H1 (cell line): ENCODE measurements at regions not wholly inside any gene's neighbourhood (a gene's known extent, or its start where the extent isn't known, plus 50 kb on each side); places are given as distances from the start of the nearest gene placed in this dataset.

Experiments
- CHD7 ChIP-seq: fragments of 300-600 bp; sonication (generic); IDR thresholded peaks from 2 replicates; pipeline ENCODE4 v1.7.1; 2012; ENCODE audit warnings: low read length, moderate library complexity, mild to moderate bottlenecking, inconsistent platforms; ENCODE audit not compliant: insufficient replicate concordance
- CREB1 ChIP-seq: IDR thresholded peaks from 2 replicates; pipeline ENCODE4 v1.6.1; 2012; ENCODE audit warnings: inconsistent platforms
- EZH2 ChIP-seq: fragments of 200-600 bp; sonication (generic); IDR thresholded peaks from 2 replicates; pipeline ENCODE4 v1.7.1; 2012; ENCODE audit warnings: low read depth, mild to moderate bottlenecking, moderate library complexity, low read length, inconsistent platforms; ENCODE audit not compliant: severe bottlenecking
- HDAC6 ChIP-seq: IDR thresholded peaks from one replicate; pipeline ENCODE4 v1.7.1; 2012; ENCODE audit warnings: low read depth, mild to moderate bottlenecking, inconsistent platforms, low read length, moderate library complexity
- KDM5A ChIP-seq: fragments of 200-600 bp; IDR thresholded peaks from 2 replicates; pipeline ENCODE4 v1.7.1; 2012; ENCODE audit warnings: mild to moderate bottlenecking, low read length, inconsistent platforms, mixed read lengths
- RBBP5 ChIP-seq: IDR thresholded peaks from 2 replicates; pipeline ENCODE4 v1.7.1; 2012; ENCODE audit warnings: low read depth, mild to moderate bottlenecking, inconsistent platforms, low read length, moderate library complexity, borderline replicate concordance
- SRF ChIP-seq: IDR thresholded peaks from 2 replicates; pipeline ENCODE4 v1.6.1; 2011; ENCODE audit warnings: mild to moderate bottlenecking, low read depth, low read length, moderate library complexity

DNA sequence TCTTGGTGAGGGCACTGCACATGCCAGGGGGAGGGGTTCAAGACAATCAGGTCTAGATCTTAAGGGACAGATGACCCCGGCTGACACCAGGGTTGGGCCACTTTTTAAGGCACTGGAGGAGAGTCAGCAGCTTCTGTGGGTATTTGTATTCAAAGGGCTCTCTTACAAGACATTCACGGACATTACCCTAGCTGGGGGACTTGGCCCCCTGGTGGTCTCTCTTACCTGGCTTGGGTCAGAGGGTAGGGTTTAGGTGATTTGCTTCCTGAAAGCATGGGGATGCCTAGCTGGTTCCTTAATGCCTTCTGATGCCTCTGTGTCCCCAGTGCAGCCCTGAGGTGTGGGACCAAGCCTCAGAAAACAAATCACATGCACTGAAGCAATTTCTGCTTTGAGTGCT lies 354.7 kb downstream of the CDC5L start (continued):
- TF ChIP-seq CHD7 (no peak), SRF (no peak), HDAC6 (no peak), RBBP5 (no peak), CREB1 (no peak), EZH2 (no peak), KDM5A (no peak)
